AG04450 (cell line): ENCODE measurements at regions not wholly inside any gene's neighbourhood (a gene's known extent, or its start where the extent isn't known, plus 50 kb on each side); places are given as distances from the start of the nearest gene placed in this dataset.

Source experiments
- CTCF ChIA-PET: fragments of 300-600, 350-600 bp; formaldehyde crosslinking; extraction: SDS; loops from one replicate; lab custom pipeline; 2022; ENCODE audit warnings: antibody characterized with exemption, inconsistent platforms; lab: Charles Lee
- POLR2A ChIA-PET: fragments of 350-600 bp; formaldehyde crosslinking; extraction: SDS; loops from one replicate; lab custom pipeline; 2021; ENCODE audit warnings: antibody characterized with exemption, inconsistent platforms; lab: Yijun Ruan, JAX
- DNase-seq: peaks from one replicate; pipeline ENCODE4 v3.0.0-alpha.2; 2011; ENCODE audit warnings: low read depth, low spot score
- H3K27ac ChIP-seq: one replicate; pipeline ENCODE4 v1.5.1; 2012; ENCODE audit warnings: low read depth, low read length, control low read depth
- H3K27me3 ChIP-seq: one replicate; pipeline ENCODE4 v1.6.0; 2012; ENCODE audit warnings: low read length; ENCODE audit not compliant: control insufficient read depth, insufficient read depth
- H3K4me3 ChIP-seq: 2 replicates; pipeline ENCODE4 v1.5.1; 2011; ENCODE audit warnings: mild to moderate bottlenecking, low read depth, low read length, control low read depth
- H3K9me3 ChIP-seq: 2 replicates; pipeline ENCODE4 v1.5.1; 2012; ENCODE audit warnings: low read length; ENCODE audit not compliant: control insufficient read depth, insufficient read depth
- CTCF ChIP-seq: IDR thresholded peaks from 2 replicates; pipeline ENCODE4 v1.5.1; 2011; ENCODE audit warnings: low read depth, low read length, control low read depth, inconsistent platforms

GRCh38 chr9:106613250-106613737, 249.7 kb upstream of the ZNF462 start:
- DNase-seq: no peak
- no peaks in the 10 kb centered on the region for H3K27me3 ChIP-seq
- H3K4me3 ChIP-seq: no peak overlapping the region
- no peaks in the 10 kb centered on the region for H3K9me3 ChIP-seq
- no peak for TF ChIP-seq CTCF
- no peak overlapping the region for H3K27ac ChIP-seq
- ChIA-PET CTCF (no interaction called here), POLR2A (no interaction called here)

GRCh38 chr9:106615118-106615889, 247.7 kb upstream of the ZNF462 start:
- POLR2A ChIA-PET: no interaction called here

GRCh38 chr9:106616026-106616425, 246.9 kb upstream of the ZNF462 start:
- no peak for DNase-seq
- no peak overlapping the region for H3K4me3 ChIP-seq
- H3K27ac ChIP-seq: no peak overlapping the region
- H3K9me3 ChIP-seq: no peaks in the 10 kb centered on the region
- ChIA-PET POLR2A (no interaction called here), CTCF (no interaction called here)
- no peak for TF ChIP-seq CTCF
- H3K27me3 ChIP-seq: no peaks in the 10 kb centered on the region

More at GRCh38 chr9:106615118-106615889, 247.7 kb upstream of the ZNF462 start:
- TF ChIP-seq CTCF: no peak
- Histone ChIP-seq H3K27ac (no peak overlapping the region), H3K9me3 (no peaks in the 10 kb centered on the region), H3K27me3 (no peaks in the 10 kb centered on the region), H3K4me3 (no peak overlapping the region)
- CTCF ChIA-PET: no interaction called here
- no peak for DNase-seq

- ChIA-PET CTCF (no interaction called here), POLR2A (no interaction called here)
- no peak for DNase-seq
- no peak for TF ChIP-seq CTCF
- Histone ChIP-seq H3K4me3 (no peak overlapping the region), H3K9me3 (no peaks in the 10 kb centered on the region), H3K27me3 (no peaks in the 10 kb centered on the region), H3K27ac (no peak overlapping the region)
Measured at GRCh38 chr9:106616851-106617345, 246.1 kb upstream of the ZNF462 start.

- Histone ChIP-seq H3K4me3 (no peak overlapping the region), H3K27ac (no peak overlapping the region), H3K27me3 (no peaks in the 10 kb centered on the region), H3K9me3 (no peaks in the 10 kb centered on the region)
- CTCF ChIA-PET: no interaction called here
- DNase-seq: no peak
- TF ChIP-seq CTCF: no peak
- POLR2A ChIA-PET: no interaction called here
Measured at GRCh38 chr9:106619211-106619610, 243.8 kb upstream of the ZNF462 start.
